HG02840 (cell line): ENCODE measurements at regions not wholly inside any gene's neighbourhood (a gene's known extent, or its start where the extent isn't known, plus 50 kb on each side); places are given as distances from the start of the nearest gene placed in this dataset.
"Not testable (repeated sequence)": the region's sequence is repeated elsewhere in the genome, so short reads cannot be mapped to it uniquely, and the experiment has no call there.

ENCODE experiments used
- ATAC-seq: cut with Tn5 transposase; IDR thresholded peaks from one replicate; pipeline ENCODE4 v1.9.1; 2021; ENCODE audit warnings: mild to moderate bottlenecking, moderate library complexity, moderate number of reproducible peaks; ENCODE audit not compliant: unreplicated experiment, low FRiP score

GRCh38 chr22:25348996-25349395 lies 129.6 kb downstream of the CRYBB2 start:
- ATAC-seq: not testable (repeated sequence)

GRCh38 chr22:25350551-25350971 lies 131.1 kb downstream of the CRYBB2 start:
- no peak for ATAC-seq

GRCh38 chr22:25351631-25352293 lies 132.3 kb downstream of the CRYBB2 start:
- ATAC-seq: no peak

- ATAC-seq: no peak
Measured at GRCh38 chr22:25352294-25352680, 132.8 kb downstream of the CRYBB2 start.

GRCh38 chr22:25353516-25354445 lies 134.3 kb downstream of the CRYBB2 start:
- ATAC-seq: no peak

GRCh38 chr22:25354456-25354855 lies 135.0 kb downstream of the CRYBB2 start:
- ATAC-seq: no peak

- no peak for ATAC-seq
Measured at GRCh38 chr22:25357132-25357455, 137.7 kb downstream of the CRYBB2 start.

GRCh38 chr22:25357606-25358420 lies 138.4 kb downstream of the CRYBB2 start:
- ATAC-seq: no peak

- no peak for ATAC-seq
Measured at GRCh38 chr22:25358421-25359170, 139.2 kb downstream of the CRYBB2 start.

GRCh38 chr22:25359601-25360261 lies 140.3 kb downstream of the CRYBB2 start:
- ATAC-seq: no peak

- no peak for ATAC-seq
Measured at GRCh38 chr22:25360411-25360810, 141.0 kb downstream of the CRYBB2 start.

- no peak for ATAC-seq
Measured at GRCh38 chr22:25360891-25361645, 141.6 kb downstream of the CRYBB2 start.

- no peak for ATAC-seq
Measured at GRCh38 chr22:25361899-25362214, 142.4 kb downstream of the CRYBB2 start.

GRCh38 chr22:25362215-25362882 lies 142.9 kb downstream of the CRYBB2 start:
- no peak for ATAC-seq

- no peak for ATAC-seq
Measured at GRCh38 chr22:25362883-25363240, 143.4 kb downstream of the CRYBB2 start.

GRCh38 chr22:25363474-25363873 lies 144.0 kb downstream of the CRYBB2 start:
- no peak for ATAC-seq

- no peak for ATAC-seq
Measured at GRCh38 chr22:25364281-25364680, 144.8 kb downstream of the CRYBB2 start.

- ATAC-seq: no peak
Measured at GRCh38 chr22:25364736-25365241, 145.3 kb downstream of the CRYBB2 start.
